NT2/D1 (cell line): ENCODE measurements at regions not wholly inside any gene's neighbourhood (a gene's known extent, or its start where the extent isn't known, plus 50 kb on each side); places are given as distances from the start of the nearest gene placed in this dataset.

Experiments
- DNase-seq: peaks from one replicate; pipeline ENCODE4 v3.0.0-alpha.2; 2011; ENCODE audit warnings: low read depth, low spot score
- H3K27me3 ChIP-seq: 2 replicates; pipeline ENCODE4 v1.6.0; 2011; ENCODE audit warnings: mild to moderate bottlenecking; ENCODE audit not compliant: insufficient read length, insufficient read depth
- H3K36me3 ChIP-seq: 2 replicates; pipeline ENCODE4 v1.6.1; 2011; ENCODE audit warnings: mild to moderate bottlenecking, low read length, mixed read lengths; ENCODE audit not compliant: insufficient read depth, insufficient read length
- H3K4me1 ChIP-seq: 2 replicates; pipeline ENCODE4 v1.5.1; 2011; ENCODE audit not compliant: insufficient read depth, insufficient read length
- H3K4me3 ChIP-seq: 2 replicates; pipeline ENCODE4 v1.5.1; 2011; ENCODE audit warnings: low read depth; ENCODE audit not compliant: insufficient read length
- H3K9ac ChIP-seq: 2 replicates; pipeline ENCODE4 v1.6.0; 2011; ENCODE audit warnings: low read depth; ENCODE audit not compliant: insufficient read length
- H3K9me3 ChIP-seq: 2 replicates; pipeline ENCODE4 v1.5.1; 2011; ENCODE audit warnings: mild to moderate bottlenecking, low read length; ENCODE audit not compliant: insufficient read depth
- SUZ12 ChIP-seq: IDR thresholded peaks from 2 replicates; pipeline ENCODE4 v1.6.1; 2011; ENCODE audit not compliant: insufficient read length, insufficient read depth; ENCODE audit errors: extremely low read depth
- YY1 ChIP-seq: IDR thresholded peaks from 2 replicates; pipeline ENCODE4 v1.6.1; 2011; ENCODE audit not compliant: insufficient read length, insufficient read depth
- ZNF274 ChIP-seq: IDR thresholded peaks from 2 replicates; pipeline ENCODE4 v1.6.1; 2011; ENCODE audit warnings: mild to moderate bottlenecking, low read depth, low read length

GRCh38 chr5:9838916-9839315 lies 208.8 kb upstream of the TAS2R1 start:
- Histone ChIP-seq H3K4me3 (no peak overlapping the region), H3K36me3 (no peaks in the 10 kb centered on the region), H3K9ac (no peak overlapping the region), H3K27me3 (no peaks in the 10 kb centered on the region), H3K4me1 (peaks cover 3% of the 10 kb centered on the region), H3K9me3 (0 out of 2 replicates have a peak, but pooled peaks cover 5% of the 10 kb centered on the region)
- no peak for DNase-seq
- TF ChIP-seq ZNF274, result no peak
- no peak for TF ChIP-seq YY1
- TF ChIP-seq SUZ12, result no peak

GRCh38 chr5:9834871-9835770 lies 205.0 kb upstream of the TAS2R1 start:
- H3K4me1 ChIP-seq, result peaks cover 5% of the 10 kb centered on the region
- no peak overlapping the region for H3K9ac ChIP-seq
- TF ChIP-seq YY1, result no peak
- TF ChIP-seq SUZ12, result no peak
- TF ChIP-seq ZNF274, result no peak
- 0 out of 2 replicates have a peak, but pooled peaks cover 6% of the 10 kb centered on the region for H3K9me3 ChIP-seq
- H3K36me3 ChIP-seq, result no peaks in the 10 kb centered on the region
- no peak overlapping the region for H3K4me3 ChIP-seq
- no peak for DNase-seq
- H3K27me3 ChIP-seq, result peaks cover 4% of the 10 kb centered on the region

GRCh38 chr5:9833871-9834270 lies 203.7 kb upstream of the TAS2R1 start:
- DNase-seq, result no peak
- no peaks in the 10 kb centered on the region for H3K36me3 ChIP-seq
- peaks cover 6% of the 10 kb centered on the region for H3K27me3 ChIP-seq
- no peak overlapping the region for H3K4me3 ChIP-seq
- no peak overlapping the region for H3K9ac ChIP-seq
- TF ChIP-seq YY1 (no peak), SUZ12 (no peak), ZNF274 (no peak)
- 0 out of 2 replicates have a peak, but pooled peaks cover 6% of the 10 kb centered on the region for H3K9me3 ChIP-seq
- peaks cover 5% of the 10 kb centered on the region for H3K4me1 ChIP-seq

GRCh38 chr5:9832921-9833320 lies 202.8 kb upstream of the TAS2R1 start:
- Histone ChIP-seq H3K36me3 (no peaks in the 10 kb centered on the region), H3K4me1 (peaks cover 5% of the 10 kb centered on the region), H3K27me3 (peaks cover 6% of the 10 kb centered on the region), H3K9ac (no peak overlapping the region), H3K9me3 (0 out of 2 replicates have a peak, but pooled peaks cover 6% of the 10 kb centered on the region), H3K4me3 (no peak overlapping the region)
- DNase-seq, result no peak
- TF ChIP-seq YY1 (no peak), SUZ12 (no peak), ZNF274 (no peak)

- 0 out of 2 replicates have a peak, but pooled peaks cover 6% of the 10 kb centered on the region for H3K9me3 ChIP-seq
- no peak for DNase-seq
- TF ChIP-seq YY1, result no peak
- no peak for TF ChIP-seq SUZ12
- H3K4me3 ChIP-seq, result no peak overlapping the region
- H3K36me3 ChIP-seq, result no peaks in the 10 kb centered on the region
- H3K9ac ChIP-seq, result no peak overlapping the region
- H3K27me3 ChIP-seq, result peaks cover 6% of the 10 kb centered on the region
- H3K4me1 ChIP-seq, result peaks cover 5% of the 10 kb centered on the region
These were observed 201.7 kb upstream of the TAS2R1 start for GRCh38 chr5:9831823-9832222.

GRCh38 chr5:9830184-9830583 lies 200.0 kb upstream of the TAS2R1 start:
- Histone ChIP-seq H3K36me3 (no peaks in the 10 kb centered on the region), H3K4me3 (no peak overlapping the region), H3K4me1 (peaks cover 5% of the 10 kb centered on the region), H3K9ac (no peak overlapping the region), H3K9me3 (0 out of 2 replicates have a peak, but pooled peaks cover 6% of the 10 kb centered on the region), H3K27me3 (peaks cover 6% of the 10 kb centered on the region)
- TF ChIP-seq YY1 (no peak), SUZ12 (no peak), ZNF274 (no peak)
- DNase-seq, result no peak

GRCh38 chr5:9829621-9830020 lies 199.5 kb upstream of the TAS2R1 start:
- no peak for TF ChIP-seq YY1
- peaks cover 6% of the 10 kb centered on the region for H3K27me3 ChIP-seq
- no peak overlapping the region for H3K9ac ChIP-seq
- H3K9me3 ChIP-seq, result 0 out of 2 replicates have a peak, but pooled peaks cover 6% of the 10 kb centered on the region
- peaks cover 5% of the 10 kb centered on the region for H3K4me1 ChIP-seq
- peak; percentile 46 for DNase-seq
- no peak overlapping the region for H3K4me3 ChIP-seq
- H3K36me3 ChIP-seq, result no peaks in the 10 kb centered on the region
